TTC549 (cell line): ENCODE measurements at regions not wholly inside any gene's neighbourhood (a gene's known extent, or its start where the extent isn't known, plus 50 kb on each side); places are given as distances from the start of the nearest gene placed in this dataset.
"Not testable (repeated sequence)": the region's sequence is repeated elsewhere in the genome, so short reads cannot be mapped to it uniquely, and the experiment has no call there.

ENCODE experiments used
- FAIRE-seq: peaks from 2 replicates; lab custom pipeline; 2012; peaks lifted over from hg19 to GRCh38; lab: Jason Lieb, UNC

GRCh38 chr7:32762206-32762924 lies 129.2 kb downstream of the KBTBD2 start:
- not testable (repeated sequence) for FAIRE-seq

DNA sequence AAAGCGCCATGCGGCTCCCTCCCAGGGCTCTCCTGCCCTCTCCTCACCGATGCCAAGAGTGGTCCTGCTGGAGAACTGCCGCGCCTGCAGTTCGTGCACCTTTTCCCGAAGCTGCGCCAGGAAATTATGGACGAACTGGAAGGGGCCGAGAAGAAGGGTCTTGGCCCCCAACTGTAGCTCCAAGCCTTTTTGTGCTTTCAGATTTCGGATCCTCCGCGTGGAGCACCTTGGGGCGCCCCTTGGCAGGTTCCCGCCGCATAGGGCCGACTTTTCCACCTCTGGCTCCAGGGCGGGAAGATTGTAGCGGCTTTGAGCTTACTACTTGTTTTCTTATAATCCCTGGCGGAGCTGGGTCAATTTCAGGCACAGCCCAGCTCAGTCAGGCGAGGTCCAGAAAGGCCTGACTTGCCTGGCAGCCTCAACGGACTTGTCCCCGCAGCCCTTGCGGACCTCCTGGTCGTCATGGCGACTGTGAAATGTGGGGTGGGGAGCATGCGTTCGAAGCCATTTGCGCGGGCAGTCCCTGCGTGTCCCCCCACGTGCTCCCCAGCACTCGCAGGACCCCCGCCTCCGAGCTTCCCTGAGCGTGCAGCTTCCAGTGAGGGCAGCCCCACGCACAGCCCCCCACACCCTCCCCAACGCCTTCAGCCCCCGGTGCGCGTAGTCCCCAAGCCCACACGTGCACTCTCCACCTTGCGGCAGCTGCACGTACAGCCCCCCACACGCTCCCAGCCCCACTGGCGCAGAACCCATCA lies 129.9 kb downstream of the KBTBD2 start:
- FAIRE-seq, result no peak

GRCh38 chr7:32760755-32761154 lies 130.8 kb downstream of the KBTBD2 start:
- not testable (repeated sequence) for FAIRE-seq

GRCh38 chr7:32759859-32760258 lies 131.7 kb downstream of the KBTBD2 start:
- not testable (repeated sequence) for FAIRE-seq

DNA sequence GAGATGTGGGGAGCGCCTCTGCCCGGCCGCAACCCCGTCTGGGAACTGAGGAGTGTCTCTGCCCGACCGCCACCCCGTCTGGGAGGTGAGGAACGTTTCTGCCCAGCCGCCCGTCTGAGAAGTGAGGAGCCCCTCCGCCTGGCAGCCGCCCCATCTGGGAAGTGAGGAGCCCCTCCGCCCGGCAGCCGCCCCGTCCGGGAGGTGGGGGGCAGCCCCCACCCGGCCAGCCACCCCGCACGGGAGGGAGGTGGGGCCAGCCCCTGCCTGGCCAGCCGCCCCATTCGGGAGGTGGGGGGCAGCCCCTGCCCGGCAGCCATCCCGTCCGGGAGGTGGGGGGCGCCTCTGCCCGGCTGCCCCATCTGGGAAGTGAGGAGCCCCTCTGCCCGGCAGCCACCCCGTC lies 137.7 kb downstream of the KBTBD2 start:
- FAIRE-seq, result not testable (repeated sequence)

DNA sequence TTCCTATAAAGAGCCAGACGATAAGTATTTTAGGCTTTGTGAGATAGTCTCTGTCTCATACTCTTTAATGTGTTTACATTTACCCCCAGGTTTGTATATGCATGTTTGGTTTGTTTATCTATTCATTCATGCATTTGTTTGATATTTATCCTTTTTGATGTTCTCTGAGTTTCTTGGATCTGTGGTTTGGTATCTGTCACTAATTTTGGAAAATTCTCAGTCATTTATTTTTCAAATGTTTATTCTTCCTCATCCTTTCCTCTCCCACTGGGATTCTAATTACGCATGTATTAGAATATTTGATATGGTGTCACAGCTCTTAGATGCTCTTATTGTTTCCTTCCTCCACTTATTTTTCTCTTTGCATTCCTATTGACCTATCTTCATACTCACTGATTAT lies 143.2 kb downstream of the KBTBD2 start:
- not testable (repeated sequence) for FAIRE-seq

DNA sequence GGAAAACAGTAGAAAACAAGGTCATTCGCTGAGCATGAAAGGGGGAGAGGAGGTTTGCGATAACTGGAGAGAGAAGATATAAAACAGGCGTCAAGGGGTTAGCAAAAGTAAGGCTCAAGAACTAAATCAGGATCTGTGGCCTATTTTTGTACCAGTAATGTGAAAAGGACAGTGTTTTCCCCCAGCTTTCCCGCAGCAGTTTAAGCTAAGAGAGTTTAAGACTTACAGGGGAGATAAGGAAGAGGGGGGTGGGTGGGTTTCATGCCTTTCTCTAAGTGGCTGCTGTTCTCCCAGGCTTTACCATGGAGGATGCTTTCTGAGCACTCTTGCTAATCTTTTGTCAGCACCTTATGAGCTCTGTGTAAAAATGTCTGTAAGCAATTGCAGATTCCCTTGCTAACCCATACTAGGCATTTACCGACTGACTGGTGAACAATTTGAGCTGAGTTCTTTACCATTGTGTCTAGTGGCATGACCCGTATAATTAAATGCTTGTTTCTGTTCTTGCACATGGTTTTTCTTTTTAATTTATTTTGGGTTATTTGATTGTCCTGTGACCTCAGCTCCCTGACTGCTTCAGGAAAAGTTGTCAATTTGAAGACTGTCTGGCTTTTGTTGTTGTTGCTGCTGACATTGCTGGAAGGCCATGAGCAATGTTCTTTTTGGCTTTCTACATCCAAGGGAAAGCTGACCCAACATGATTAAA lies 144.0 kb downstream of the KBTBD2 start:
- not testable (repeated sequence) for FAIRE-seq

DNA sequence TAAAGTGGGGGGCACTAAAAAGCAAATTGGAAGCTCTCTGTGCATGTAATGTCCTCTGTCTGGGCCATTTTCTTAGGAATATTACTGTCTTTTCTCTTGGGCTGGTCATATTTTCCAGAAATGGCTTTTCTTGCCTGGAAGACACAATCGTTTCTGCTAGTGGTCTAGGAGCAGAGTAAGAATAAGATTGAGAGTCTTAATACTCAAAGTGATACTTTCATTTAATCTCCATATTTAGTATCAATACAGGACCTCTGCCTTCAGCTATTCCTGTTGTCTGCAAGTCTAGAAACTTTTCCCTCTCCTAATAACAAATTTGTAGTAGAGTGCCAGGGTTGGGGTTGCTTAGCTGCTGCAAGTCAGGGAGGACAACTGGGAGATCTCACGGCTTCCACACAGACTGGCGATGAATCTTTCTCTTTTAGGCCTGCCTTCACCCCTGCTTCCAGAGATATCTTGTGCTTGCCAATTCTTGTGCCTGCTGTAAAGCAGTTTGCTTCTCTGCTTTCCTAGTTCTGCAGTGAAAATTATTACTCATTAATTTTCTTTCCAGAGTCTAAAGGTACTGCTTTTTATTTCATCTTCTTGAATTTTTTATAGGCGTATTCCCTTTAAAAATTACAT lies 149.6 kb downstream of the KBTBD2 start:
- not testable (repeated sequence) for FAIRE-seq

DNA sequence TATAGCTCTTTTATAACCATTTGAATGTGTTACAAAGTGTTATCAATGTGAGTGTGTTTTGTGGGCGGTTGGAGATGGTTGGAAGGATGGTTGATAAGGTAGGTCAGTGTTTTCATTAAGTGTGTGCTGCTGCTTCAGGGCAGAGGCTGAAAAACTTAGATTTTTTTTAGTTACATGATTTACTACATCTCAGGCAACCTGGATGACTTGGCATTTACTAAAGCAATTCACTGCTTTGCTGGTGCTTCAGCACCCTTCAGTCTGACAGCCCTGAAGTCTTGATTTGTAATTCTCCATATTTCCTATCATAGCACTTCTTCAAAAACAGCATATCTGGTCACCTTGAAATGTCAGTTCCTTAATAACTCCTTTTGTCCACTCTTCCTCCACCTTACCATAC lies 151.8 kb downstream of the KBTBD2 start:
- FAIRE-seq, result not testable (repeated sequence)

DNA sequence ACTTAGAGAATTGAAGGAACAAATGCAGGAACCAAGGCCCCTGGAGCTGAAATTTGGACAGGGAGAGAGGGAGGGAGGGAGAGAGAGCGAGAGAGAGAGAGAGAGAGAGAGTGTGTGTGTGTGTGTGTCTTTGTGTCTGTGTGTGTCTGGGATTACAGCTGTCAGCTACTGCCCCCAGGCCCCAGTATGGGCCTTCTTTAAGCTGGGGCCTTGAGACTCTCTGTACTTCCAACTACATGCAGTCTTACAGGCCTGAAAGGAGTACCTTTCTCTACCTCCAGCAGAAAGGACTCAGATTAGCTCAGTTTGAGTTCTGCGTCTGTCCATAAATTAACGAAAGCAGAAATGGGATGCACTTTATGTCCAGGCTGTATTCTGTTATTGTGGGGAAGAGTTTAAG lies 153.2 kb downstream of the KBTBD2 start:
- not testable (repeated sequence) for FAIRE-seq

GRCh38 chr7:32732767-32733166 lies 158.8 kb downstream of the KBTBD2 start:
- FAIRE-seq, result not testable (repeated sequence)

GRCh38 chr7:32729335-32729675 lies 162.3 kb downstream of the KBTBD2 start:
- not testable (repeated sequence) for FAIRE-seq

- FAIRE-seq, result not testable (repeated sequence)
Measured at GRCh38 chr7:32728412-32729334, 162.9 kb downstream of the KBTBD2 start.

DNA sequence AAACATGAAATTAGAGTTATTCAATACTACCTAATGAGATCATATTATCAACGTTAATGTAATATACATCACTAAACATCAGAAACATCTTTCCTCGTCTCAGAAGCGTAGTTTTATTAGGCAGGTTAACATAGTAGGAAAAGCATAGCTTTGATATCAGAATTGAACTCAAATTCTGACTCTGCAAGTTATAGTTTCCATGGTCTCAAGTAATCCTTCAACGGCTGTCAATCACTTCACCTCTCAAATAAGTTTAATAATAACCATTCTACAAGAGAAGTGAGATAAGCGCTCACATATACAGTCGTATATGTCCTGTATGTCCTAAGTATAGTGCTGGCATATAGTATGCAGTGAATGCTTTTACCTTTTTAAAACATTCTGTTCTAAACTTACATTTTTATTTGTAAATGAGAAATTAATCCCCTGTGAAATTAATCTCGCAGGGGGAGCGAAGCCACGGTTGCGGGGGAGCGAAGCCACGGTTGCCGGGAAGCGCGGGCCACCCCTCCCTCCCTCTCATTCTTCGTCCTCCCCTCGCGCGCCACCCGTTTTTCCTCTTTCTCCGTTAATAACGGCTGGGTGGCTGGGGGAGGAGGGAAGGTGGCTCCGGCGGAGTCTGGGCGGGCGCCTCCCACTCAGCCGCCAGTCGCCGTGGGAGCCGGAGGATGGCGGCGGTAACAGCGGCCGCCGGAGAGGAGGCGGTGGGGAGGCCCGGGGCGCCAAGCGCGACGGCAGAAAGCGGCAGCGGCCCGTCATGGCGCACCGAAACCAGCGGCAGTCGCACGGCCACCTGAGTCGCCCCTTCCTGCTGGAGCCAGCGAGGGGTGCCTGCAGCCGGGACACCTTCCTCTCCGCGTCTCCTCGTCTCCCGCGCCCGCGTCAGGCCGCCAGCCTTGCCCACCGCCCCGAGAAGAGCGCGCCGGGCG lies 163.8 kb downstream of the KBTBD2 start:
- not testable (repeated sequence) for FAIRE-seq

DNA sequence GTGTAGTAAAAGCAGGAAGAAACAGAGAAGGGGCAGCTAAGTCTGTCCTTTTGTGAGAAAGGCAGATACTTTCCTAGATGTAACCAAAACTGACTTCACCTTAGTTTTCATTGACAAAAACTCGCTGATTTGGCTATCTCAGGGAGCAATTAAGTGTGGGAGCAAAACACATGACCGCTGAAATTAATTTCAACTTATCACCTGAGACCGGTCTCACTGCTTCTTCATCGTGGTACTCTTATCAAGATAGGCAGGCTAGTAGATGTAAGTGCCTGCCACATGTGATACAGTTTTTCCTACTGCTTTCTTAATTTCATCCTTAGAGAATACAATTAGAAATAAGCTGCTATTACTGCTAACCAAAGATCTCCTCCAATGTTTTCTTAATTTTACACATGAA lies 168.7 kb downstream of the KBTBD2 start:
- not testable (repeated sequence) for FAIRE-seq

- FAIRE-seq, result no peak
Measured at GRCh38 chr7:32694182-32694581, 197.4 kb downstream of the KBTBD2 start.

GRCh38 chr7:32691965-32692815 lies 196.9 kb downstream of the AVL9 start:
- FAIRE-seq, result not testable (repeated sequence)

DNA sequence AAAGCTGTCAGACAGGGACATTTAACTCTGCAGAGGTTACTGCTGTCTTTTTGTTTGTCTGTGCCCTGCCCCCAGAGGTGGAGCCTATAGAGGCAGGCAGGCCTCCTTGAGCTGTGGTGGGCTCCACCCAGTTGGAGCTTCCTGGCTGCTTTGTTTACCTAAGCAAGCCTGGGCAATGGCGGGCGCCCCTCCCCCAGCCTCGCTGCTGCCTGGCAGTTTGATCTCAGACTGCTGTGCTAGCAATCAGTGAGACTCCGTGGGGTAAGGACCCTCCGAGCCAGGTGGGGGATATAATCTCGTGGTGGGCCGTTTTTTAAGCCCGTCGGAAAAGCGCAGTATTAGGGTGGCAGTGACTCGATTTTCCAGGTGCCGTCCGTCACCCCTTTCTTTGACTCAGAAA lies 192.8 kb downstream of the AVL9 start:
- not testable (repeated sequence) for FAIRE-seq

DNA sequence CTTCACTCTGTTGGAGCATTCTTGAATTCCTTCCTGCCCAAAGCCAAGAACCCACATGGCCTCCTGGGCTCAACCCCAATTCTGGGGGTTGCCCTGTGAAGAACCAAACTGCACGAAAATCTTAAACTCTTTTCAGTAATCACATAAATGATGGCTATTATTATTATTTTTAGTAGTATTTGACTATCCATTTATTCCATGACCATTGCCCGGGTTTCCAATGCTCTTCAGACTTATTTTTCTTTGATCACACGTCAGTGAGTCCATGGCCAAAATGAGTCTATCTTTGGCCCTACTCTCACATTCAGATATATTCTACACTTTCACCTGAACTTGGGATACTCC lies 185.9 kb downstream of the AVL9 start:
- FAIRE-seq, result no peak
